ENCODE measurements at regions not wholly inside any gene's neighbourhood (a gene's known extent, or its start where the extent isn't known, plus 50 kb on each side); places are given as distances from the start of the nearest gene placed in this dataset.

DNA sequence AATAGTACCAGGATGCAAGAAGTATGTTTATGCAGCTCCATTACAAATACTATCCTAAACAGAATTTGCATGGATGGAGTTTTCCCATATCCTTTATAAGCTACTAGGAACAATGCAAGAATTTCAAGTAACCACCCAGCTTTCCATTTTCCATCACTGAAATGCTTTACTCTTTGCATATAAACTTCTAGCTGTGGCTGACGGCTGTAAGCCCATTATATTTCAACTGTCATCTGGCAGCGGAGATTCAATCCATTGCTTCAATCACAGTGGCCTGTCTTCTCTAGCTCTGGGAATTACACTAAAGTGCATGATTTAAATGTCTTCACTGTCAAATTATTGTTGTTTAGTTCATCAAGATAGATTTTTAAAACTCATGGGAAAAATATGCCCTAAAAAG is 64.2 kb upstream of the PAM start:
- no peak for DNase-seq
- H3K27ac Mint-ChIP-seq, result no peak overlapping the region
- no peak for ATAC-seq (ENCODE audit: low read depth in 2 of 2)
- H3K36me3 Mint-ChIP-seq, result no peaks in the 10 kb centered on the region
- H3K9me3 Mint-ChIP-seq, result peaks cover 0 to 10% (median 0%) of the 10 kb centered on the region in 7 donors
- no peaks in the 10 kb centered on the region for H3K4me1 Mint-ChIP-seq
- no peak overlapping the region for H3K4me3 Mint-ChIP-seq
- peaks cover 0 to 7% (median 6%) of the 10 kb centered on the region in 3 donors for H3K27me3 Mint-ChIP-seq

DNA sequence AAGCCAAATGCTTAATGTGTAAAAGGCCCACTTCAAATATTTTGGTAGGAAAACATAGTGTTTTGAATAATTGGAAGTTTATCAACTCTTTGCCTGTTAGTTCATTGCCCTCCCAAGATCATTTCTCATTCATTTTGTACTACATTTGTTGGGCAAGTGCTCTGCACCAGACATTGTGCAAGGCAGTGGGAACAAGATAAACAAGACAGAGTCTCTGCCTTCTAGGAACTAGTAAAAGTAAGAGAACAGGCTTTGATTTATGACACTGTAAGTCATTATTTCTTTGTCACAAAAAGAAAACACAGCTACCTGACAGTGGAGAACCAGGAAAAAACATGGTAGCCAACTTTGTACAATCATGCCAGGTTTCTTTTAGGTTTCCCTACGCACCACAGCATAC is 63.7 kb upstream of the PAM start:
- Mint-ChIP-seq H3K4me1 (no peaks in the 10 kb centered on the region), H3K9me3 (peaks cover 0 to 10% (median 0%) of the 10 kb centered on the region in 7 donors), H3K4me3 (no peak overlapping the region), H3K36me3 (no peaks in the 10 kb centered on the region), H3K27ac (no peak overlapping the region), H3K27me3 (peaks cover 0 to 7% (median 6%) of the 10 kb centered on the region in 3 donors)
- ATAC-seq (ENCODE audit: low read depth in 2 of 2), result no peak
- no peak for DNase-seq

- DNase-seq (no peak), ATAC-seq (ENCODE audit: low read depth in 2 of 2) (no peak)
- Mint-ChIP-seq H3K9me3 (no peaks in the 10 kb centered on the region), H3K4me3 (no peak overlapping the region), H3K27me3 (no peaks in the 10 kb centered on the region), H3K4me1 (no peaks in the 10 kb centered on the region), H3K27ac (peak overlapping the region in 1 of 6 donors; percentile 51), H3K36me3 (peaks cover 0 to 6% of the 10 kb centered on the region in 2 donors)
These were observed 54.8 kb upstream of the PAM start for GRCh38 chr5:102700120-102700831.

DNA sequence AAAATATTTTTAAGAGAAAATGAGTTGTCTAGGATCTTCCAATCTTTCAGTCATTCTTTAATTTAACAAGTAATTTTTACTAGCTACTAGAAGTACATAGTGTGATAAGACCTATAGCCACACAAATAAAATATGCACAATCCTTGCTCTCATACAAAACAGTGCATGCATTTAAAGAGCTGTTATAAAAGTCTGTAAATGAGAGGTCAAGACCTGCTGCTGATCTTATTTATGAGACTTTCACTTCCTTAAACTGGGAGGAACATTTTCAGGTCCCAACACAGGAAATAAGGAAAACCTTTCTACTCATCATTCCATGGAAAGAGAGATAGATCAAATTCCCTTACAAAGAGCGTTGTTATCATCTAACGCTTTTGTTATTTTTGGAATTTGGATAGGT is 54.2 kb upstream of the PAM start:
- no peak for DNase-seq
- no peak for ATAC-seq (ENCODE audit: low read depth in 2 of 2)
- Mint-ChIP-seq H3K9me3 (no peaks in the 10 kb centered on the region), H3K4me3 (no peak overlapping the region), H3K27ac (no peak overlapping the region), H3K36me3 (peaks cover 0 to 6% of the 10 kb centered on the region in 2 donors), H3K27me3 (no peaks in the 10 kb centered on the region), H3K4me1 (no peaks in the 10 kb centered on the region)

DNA sequence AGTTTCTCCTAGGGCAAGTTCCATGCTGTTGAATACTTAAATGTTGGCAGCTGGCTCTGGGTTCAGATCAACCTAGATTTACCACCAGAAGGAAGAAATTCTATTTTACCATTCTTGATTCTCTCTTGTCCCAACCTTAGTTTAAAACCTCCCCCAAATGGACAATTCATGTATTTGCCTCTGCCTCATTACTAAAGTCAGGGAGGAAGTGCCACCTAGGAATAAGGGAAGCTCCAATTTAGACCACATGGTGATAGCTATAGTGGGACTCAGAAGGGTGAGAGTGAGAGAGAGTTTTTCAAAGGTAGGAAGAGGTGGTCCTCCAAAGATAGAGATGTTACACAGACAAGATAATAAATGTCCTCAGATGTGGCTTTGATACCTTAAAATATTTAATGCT is 53.4 kb upstream of the PAM start:
- no peaks in the 10 kb centered on the region for H3K27me3 Mint-ChIP-seq
- H3K4me3 Mint-ChIP-seq, result no peak overlapping the region
- DNase-seq (no peak), ATAC-seq (ENCODE audit: low read depth in 2 of 2) (no peak)
- H3K9me3 Mint-ChIP-seq, result no peaks in the 10 kb centered on the region
- H3K36me3 Mint-ChIP-seq, result peaks cover 0 to 6% of the 10 kb centered on the region in 2 donors
- peak overlapping the region in 2 of 6 donors; percentile 4 to 8 for H3K27ac Mint-ChIP-seq
- H3K4me1 Mint-ChIP-seq, result no peaks in the 10 kb centered on the region

All from naive B cell (primary cell).